Large intestine (tissue), 3 donors: ENCODE measurements at regions not wholly inside any gene's neighbourhood (a gene's known extent, or its start where the extent isn't known, plus 50 kb on each side); places are given as distances from the start of the nearest gene placed in this dataset.

Source experiments
- DNase-seq, 2 donors: peaks; one replicate each; pipeline versions ENCODE4 v3.0.0 to v3.0.0-alpha.2; 2013
- H3K27ac ChIP-seq: one replicate; pipeline ENCODE4 v1.5.1; 2013; ENCODE audit warnings: low read length
- H3K27me3 ChIP-seq: 2 replicates; pipeline ENCODE4 v1.6.1; 2013; ENCODE audit warnings: low read length; ENCODE audit not compliant: control insufficient read depth, insufficient read depth
- H3K36me3 ChIP-seq: 2 replicates; pipeline ENCODE4 v1.6.1; 2013; ENCODE audit warnings: low read length; ENCODE audit not compliant: control insufficient read depth, insufficient read depth
- H3K4me1 ChIP-seq: one replicate; pipeline ENCODE4 v1.6.1; 2013; ENCODE audit warnings: low read length; ENCODE audit not compliant: control insufficient read depth, insufficient read depth
- H3K4me3 ChIP-seq: one replicate; pipeline ENCODE4 v1.5.1; 2013; ENCODE audit warnings: low read length
- H3K9me3 ChIP-seq: one replicate; pipeline ENCODE4 v1.6.1; 2013; ENCODE audit warnings: mild to moderate bottlenecking, low read depth, low read length, moderate library complexity; ENCODE audit not compliant: control insufficient read depth
- WGBS: methylation state at CpG from one replicate; pipeline ENCODE4 v1.1.5; 2013; ENCODE audit warnings: low lambda C conversion rate; ENCODE audit not compliant: insufficient coverage; 5-methylcytosine and 5-hydroxymethylcytosine counted together

- no CpG with 5 or more reads among the region's 3 CpGs for WGBS
- H3K36me3 ChIP-seq: no peaks in the 10 kb centered on the region
- no peak for DNase-seq
- no peaks in the 10 kb centered on the region for H3K4me1 ChIP-seq
- no peaks in the 10 kb centered on the region for H3K27me3 ChIP-seq
- no peak overlapping the region for H3K4me3 ChIP-seq
- H3K9me3 ChIP-seq: no peaks in the 10 kb centered on the region
- H3K27ac ChIP-seq: no peak overlapping the region
Measured at GRCh38 chr14:54088271-54088670, 131.6 kb upstream of the BMP4 start.

GRCh38 chr14:54090274-54090673, 133.6 kb upstream of the BMP4 start:
- Histone ChIP-seq H3K4me3 (no peak overlapping the region), H3K4me1 (no peaks in the 10 kb centered on the region), H3K27ac (no peak overlapping the region), H3K9me3 (peaks cover 6% of the 10 kb centered on the region), H3K27me3 (no peaks in the 10 kb centered on the region), H3K36me3 (no peaks in the 10 kb centered on the region)
- WGBS: 88% methylated on average over 1 of the region's 1 CpG
- DNase-seq: no peak

GRCh38 chr14:54094765-54095164, 138.1 kb upstream of the BMP4 start:
- H3K36me3 ChIP-seq: no peaks in the 10 kb centered on the region
- peaks cover 6% of the 10 kb centered on the region for H3K9me3 ChIP-seq
- no peak overlapping the region for H3K27ac ChIP-seq
- H3K4me3 ChIP-seq: no peak overlapping the region
- no peaks in the 10 kb centered on the region for H3K4me1 ChIP-seq
- H3K27me3 ChIP-seq: no peaks in the 10 kb centered on the region
- no peak for DNase-seq

- peaks cover 6% of the 10 kb centered on the region for H3K9me3 ChIP-seq
- H3K4me3 ChIP-seq: no peak overlapping the region
- H3K4me1 ChIP-seq: no peaks in the 10 kb centered on the region
- no peak for DNase-seq
- no peak overlapping the region for H3K27ac ChIP-seq
- 100% methylated on average over 1 of the region's 2 CpGs for WGBS
- H3K27me3 ChIP-seq: no peaks in the 10 kb centered on the region
- H3K36me3 ChIP-seq: no peaks in the 10 kb centered on the region
Measured at GRCh38 chr14:54098536-54098935, 141.9 kb upstream of the BMP4 start.

- WGBS: 46% methylated on average over 2 of the region's 4 CpGs
- Histone ChIP-seq H3K4me3 (no peak overlapping the region), H3K27ac (no peak overlapping the region), H3K27me3 (no peaks in the 10 kb centered on the region), H3K36me3 (no peaks in the 10 kb centered on the region), H3K4me1 (no peaks in the 10 kb centered on the region), H3K9me3 (no peaks in the 10 kb centered on the region)
- DNase-seq: no peak
Measured at GRCh38 chr14:54102051-54102456, 145.4 kb upstream of the BMP4 start.

- H3K4me1 ChIP-seq: no peaks in the 10 kb centered on the region
- no peak for DNase-seq
- H3K27me3 ChIP-seq: no peaks in the 10 kb centered on the region
- no peaks in the 10 kb centered on the region for H3K36me3 ChIP-seq
- H3K27ac ChIP-seq: no peak overlapping the region
- no peaks in the 10 kb centered on the region for H3K9me3 ChIP-seq
- no peak overlapping the region for H3K4me3 ChIP-seq
Measured at GRCh38 chr14:54102530-54102929, 145.9 kb upstream of the BMP4 start.

GRCh38 chr14:54104601-54105145, 148.0 kb upstream of the BMP4 start:
- no peak overlapping the region for H3K4me3 ChIP-seq
- H3K4me1 ChIP-seq: no peaks in the 10 kb centered on the region
- H3K9me3 ChIP-seq: no peaks in the 10 kb centered on the region
- no peak overlapping the region for H3K27ac ChIP-seq
- DNase-seq: no peak
- H3K27me3 ChIP-seq: no peaks in the 10 kb centered on the region
- 71% methylated on average over 2 of the region's 3 CpGs for WGBS
- H3K36me3 ChIP-seq: no peaks in the 10 kb centered on the region

GRCh38 chr14:54105406-54105805, 148.8 kb upstream of the BMP4 start:
- no peaks in the 10 kb centered on the region for H3K9me3 ChIP-seq
- no peak overlapping the region for H3K27ac ChIP-seq
- H3K36me3 ChIP-seq: no peaks in the 10 kb centered on the region
- no peak overlapping the region for H3K4me3 ChIP-seq
- no peaks in the 10 kb centered on the region for H3K27me3 ChIP-seq
- WGBS: 100% methylated on average over 2 of the region's 2 CpGs
- no peak for DNase-seq
- H3K4me1 ChIP-seq: no peaks in the 10 kb centered on the region

- no peak overlapping the region for H3K27ac ChIP-seq
- peak in 1 of 2 donors; percentile 27 for DNase-seq
Measured at GRCh38 chr14:54105898-54106297, 149.3 kb upstream of the BMP4 start.

GRCh38 chr14:54106661-54107377, 150.2 kb upstream of the BMP4 start:
- Histone ChIP-seq H3K27ac (no peak overlapping the region), H3K9me3 (no peaks in the 10 kb centered on the region)
- no peak for DNase-seq

More at GRCh38 chr14:54105898-54106297, 149.3 kb upstream of the BMP4 start:
- H3K36me3 ChIP-seq: no peaks in the 10 kb centered on the region
- H3K27me3 ChIP-seq: no peaks in the 10 kb centered on the region
- no peak overlapping the region for H3K4me3 ChIP-seq
- H3K9me3 ChIP-seq: no peaks in the 10 kb centered on the region
- no CpG with 5 or more reads among the region's 2 CpGs for WGBS
- H3K4me1 ChIP-seq: no peaks in the 10 kb centered on the region

More at GRCh38 chr14:54106661-54107377, 150.2 kb upstream of the BMP4 start:
- Histone ChIP-seq H3K4me1 (no peaks in the 10 kb centered on the region), H3K4me3 (no peak overlapping the region), H3K27me3 (no peaks in the 10 kb centered on the region), H3K36me3 (no peaks in the 10 kb centered on the region)
- no CpG with 5 or more reads among the region's 6 CpGs for WGBS
